ENCODE measurements at regions not wholly inside any gene's neighbourhood (a gene's known extent, or its start where the extent isn't known, plus 50 kb on each side); places are given as distances from the start of the nearest gene placed in this dataset.

- TF ChIP-seq TOX (CRISPR knock-in tag; IDR thresholded peaks at IDR 0.05; ENCODE audit: borderline replicate concordance): no peak
- no peak for TF ChIP-seq BACH2 (CRISPR knock-in tag; IDR thresholded peaks at IDR 0.05; ENCODE audit: borderline replicate concordance)
- no peak for TF ChIP-seq ZNF8 (CRISPR knock-in tag; IDR thresholded peaks at IDR 0.05)
These were observed 567.8 kb upstream of the NRG3 start for GRCh38 chr10:81306971-81307782.
